Sigmoid colon (tissue), 4 donors: ENCODE measurements at regions not wholly inside any gene's neighbourhood (a gene's known extent, or its start where the extent isn't known, plus 50 kb on each side); places are given as distances from the start of the nearest gene placed in this dataset.

Source experiments
- POLR2A ChIP-seq, 2 donors: fragments of 450-650 bp; IDR thresholded peaks; one replicate each; pipeline ENCODE4 v1.6.1; 2016; ENCODE audit warnings: antibody characterized with exemption in 2 of 2, mild to moderate bottlenecking in 2 of 2, moderate library complexity in 2 of 2
- POLR2AphosphoS5 ChIP-seq, 4 donors: sonication (generic); formaldehyde crosslinking; IDR thresholded peaks; one replicate each; pipeline ENCODE4 v1.6.1; 2017; ENCODE audit warnings: antibody characterized with exemption in 4 of 4
- TF ChIP-seq, protein P1 (sequence below), 4 experiments: fragments of 450-650 bp in 3 of 4; fragments of 200-600 bp in 1 of 4; IDR thresholded peaks; one replicate each; pipeline ENCODE4 v1.5.1; 2016 to 2019; ENCODE audit warnings: antibody characterized with exemption in 4 of 4, mild to moderate bottlenecking in 3 of 4, moderate library complexity in 2 of 4

DNA sequence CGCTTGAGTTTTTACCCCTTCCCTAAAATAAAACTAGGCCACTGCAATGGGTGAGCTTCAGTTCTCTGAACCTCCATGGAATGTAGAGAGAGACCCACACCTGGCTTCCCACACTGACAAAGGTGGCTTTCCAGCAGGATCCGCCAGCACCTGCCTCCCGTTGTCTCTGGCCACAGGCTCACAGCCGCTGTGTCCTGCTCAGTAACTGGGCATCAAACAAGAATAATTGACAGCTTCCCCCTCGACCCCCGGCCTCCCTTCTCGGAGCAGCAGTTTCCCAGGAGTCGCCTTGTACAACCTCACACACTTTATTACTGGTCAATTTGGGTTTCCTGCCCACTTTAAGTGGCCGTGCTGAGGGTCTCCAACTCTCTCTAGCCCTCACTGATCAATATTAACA is 586.1 kb upstream of the PSMD7 start:
- TF ChIP-seq, protein P1, sequence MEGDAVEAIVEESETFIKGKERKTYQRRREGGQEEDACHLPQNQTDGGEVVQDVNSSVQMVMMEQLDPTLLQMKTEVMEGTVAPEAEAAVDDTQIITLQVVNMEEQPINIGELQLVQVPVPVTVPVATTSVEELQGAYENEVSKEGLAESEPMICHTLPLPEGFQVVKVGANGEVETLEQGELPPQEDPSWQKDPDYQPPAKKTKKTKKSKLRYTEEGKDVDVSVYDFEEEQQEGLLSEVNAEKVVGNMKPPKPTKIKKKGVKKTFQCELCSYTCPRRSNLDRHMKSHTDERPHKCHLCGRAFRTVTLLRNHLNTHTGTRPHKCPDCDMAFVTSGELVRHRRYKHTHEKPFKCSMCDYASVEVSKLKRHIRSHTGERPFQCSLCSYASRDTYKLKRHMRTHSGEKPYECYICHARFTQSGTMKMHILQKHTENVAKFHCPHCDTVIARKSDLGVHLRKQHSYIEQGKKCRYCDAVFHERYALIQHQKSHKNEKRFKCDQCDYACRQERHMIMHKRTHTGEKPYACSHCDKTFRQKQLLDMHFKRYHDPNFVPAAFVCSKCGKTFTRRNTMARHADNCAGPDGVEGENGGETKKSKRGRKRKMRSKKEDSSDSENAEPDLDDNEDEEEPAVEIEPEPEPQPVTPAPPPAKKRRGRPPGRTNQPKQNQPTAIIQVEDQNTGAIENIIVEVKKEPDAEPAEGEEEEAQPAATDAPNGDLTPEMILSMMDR (IDR thresholded peaks at IDR 0.05): no peak
- TF ChIP-seq POLR2AphosphoS5 (IDR thresholded peaks at IDR 0.05) (no peak), POLR2A (IDR thresholded peaks at IDR 0.05) (no peak)
